AG04450 (cell line): ENCODE measurements at regions not wholly inside any gene's neighbourhood (a gene's known extent, or its start where the extent isn't known, plus 50 kb on each side); places are given as distances from the start of the nearest gene placed in this dataset.

Experiments
- CTCF ChIA-PET: fragments of 300-600, 350-600 bp; formaldehyde crosslinking; extraction: SDS; loops from one replicate; lab custom pipeline; 2022; ENCODE audit warnings: antibody characterized with exemption, inconsistent platforms; lab: Charles Lee
- POLR2A ChIA-PET: fragments of 350-600 bp; formaldehyde crosslinking; extraction: SDS; loops from one replicate; lab custom pipeline; 2021; ENCODE audit warnings: antibody characterized with exemption, inconsistent platforms; lab: Yijun Ruan, JAX
- DNase-seq: peaks from one replicate; pipeline ENCODE4 v3.0.0-alpha.2; 2011; ENCODE audit warnings: low read depth, low spot score
- H3K27ac ChIP-seq: one replicate; pipeline ENCODE4 v1.5.1; 2012; ENCODE audit warnings: low read depth, low read length, control low read depth
- H3K27me3 ChIP-seq: one replicate; pipeline ENCODE4 v1.6.0; 2012; ENCODE audit warnings: low read length; ENCODE audit not compliant: control insufficient read depth, insufficient read depth
- H3K4me3 ChIP-seq: 2 replicates; pipeline ENCODE4 v1.5.1; 2011; ENCODE audit warnings: mild to moderate bottlenecking, low read depth, low read length, control low read depth
- H3K9me3 ChIP-seq: 2 replicates; pipeline ENCODE4 v1.5.1; 2012; ENCODE audit warnings: low read length; ENCODE audit not compliant: control insufficient read depth, insufficient read depth
- TF ChIP-seq, protein P1 (sequence below): IDR thresholded peaks from 2 replicates; pipeline ENCODE4 v1.5.1; 2011; ENCODE audit warnings: low read depth, low read length, control low read depth, inconsistent platforms

DNA sequence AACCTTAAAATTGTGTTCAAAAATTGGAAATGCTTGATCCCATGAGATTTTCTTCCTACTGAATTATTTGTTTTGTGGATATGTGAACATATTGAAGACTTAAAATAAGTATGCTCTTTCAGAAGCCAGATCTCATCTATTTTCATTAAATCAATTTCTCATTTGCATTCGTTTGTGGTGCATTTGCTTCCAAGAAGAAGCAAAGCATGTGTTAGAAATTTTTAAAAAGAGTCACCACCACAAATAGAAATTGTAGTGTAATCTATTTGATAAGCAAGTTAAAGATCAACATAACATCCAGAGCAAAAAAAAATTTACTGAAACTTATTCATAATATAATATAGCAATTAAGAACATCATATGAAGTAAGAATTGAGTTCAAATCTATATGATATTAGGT is 300.9 kb upstream of the SYT4 start:
- no peak overlapping the region for H3K4me3 ChIP-seq
- POLR2A ChIA-PET = no interaction called here
- H3K27ac ChIP-seq = no peak overlapping the region
- DNase-seq = no peak
- TF ChIP-seq, protein P1, sequence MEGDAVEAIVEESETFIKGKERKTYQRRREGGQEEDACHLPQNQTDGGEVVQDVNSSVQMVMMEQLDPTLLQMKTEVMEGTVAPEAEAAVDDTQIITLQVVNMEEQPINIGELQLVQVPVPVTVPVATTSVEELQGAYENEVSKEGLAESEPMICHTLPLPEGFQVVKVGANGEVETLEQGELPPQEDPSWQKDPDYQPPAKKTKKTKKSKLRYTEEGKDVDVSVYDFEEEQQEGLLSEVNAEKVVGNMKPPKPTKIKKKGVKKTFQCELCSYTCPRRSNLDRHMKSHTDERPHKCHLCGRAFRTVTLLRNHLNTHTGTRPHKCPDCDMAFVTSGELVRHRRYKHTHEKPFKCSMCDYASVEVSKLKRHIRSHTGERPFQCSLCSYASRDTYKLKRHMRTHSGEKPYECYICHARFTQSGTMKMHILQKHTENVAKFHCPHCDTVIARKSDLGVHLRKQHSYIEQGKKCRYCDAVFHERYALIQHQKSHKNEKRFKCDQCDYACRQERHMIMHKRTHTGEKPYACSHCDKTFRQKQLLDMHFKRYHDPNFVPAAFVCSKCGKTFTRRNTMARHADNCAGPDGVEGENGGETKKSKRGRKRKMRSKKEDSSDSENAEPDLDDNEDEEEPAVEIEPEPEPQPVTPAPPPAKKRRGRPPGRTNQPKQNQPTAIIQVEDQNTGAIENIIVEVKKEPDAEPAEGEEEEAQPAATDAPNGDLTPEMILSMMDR = no peak
- H3K27me3 ChIP-seq = no peaks in the 10 kb centered on the region
- CTCF ChIA-PET = interaction anchor here (1.5 kb wide), 1 partner anchor 43 kb away, joined by 3 read pairs; no protein-coding TSS in a partner anchor
- H3K9me3 ChIP-seq = no peaks in the 10 kb centered on the region

DNA sequence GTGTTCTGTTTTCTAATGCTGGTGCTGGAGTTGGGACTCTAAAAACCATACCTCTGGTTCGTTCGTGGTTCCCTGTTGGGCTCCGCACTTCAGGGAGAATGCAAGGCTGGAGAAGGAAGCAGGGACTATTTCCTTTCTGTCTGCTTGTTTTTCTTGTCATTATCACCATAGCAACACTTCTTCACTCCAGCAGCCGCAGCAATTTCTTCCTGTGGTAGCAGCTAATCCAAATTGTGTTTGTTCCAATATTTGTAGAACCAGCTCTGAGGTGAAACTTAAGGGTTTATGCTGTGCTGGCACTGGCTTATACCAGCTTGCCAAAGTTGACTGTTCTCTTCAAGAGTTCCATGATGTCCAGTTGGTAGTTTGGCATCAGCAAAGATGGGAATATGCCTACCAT is 301.4 kb upstream of the SYT4 start:
- TF ChIP-seq, protein P1 = no peak
- ChIA-PET CTCF (interaction anchor here (1.5 kb wide), 1 partner anchor 43 kb away, joined by 3 read pairs; no protein-coding TSS in a partner anchor), POLR2A (no interaction called here)
- Histone ChIP-seq H3K27ac (no peak overlapping the region), H3K9me3 (no peaks in the 10 kb centered on the region), H3K4me3 (no peak overlapping the region), H3K27me3 (no peaks in the 10 kb centered on the region)
- DNase-seq = no peak

DNA sequence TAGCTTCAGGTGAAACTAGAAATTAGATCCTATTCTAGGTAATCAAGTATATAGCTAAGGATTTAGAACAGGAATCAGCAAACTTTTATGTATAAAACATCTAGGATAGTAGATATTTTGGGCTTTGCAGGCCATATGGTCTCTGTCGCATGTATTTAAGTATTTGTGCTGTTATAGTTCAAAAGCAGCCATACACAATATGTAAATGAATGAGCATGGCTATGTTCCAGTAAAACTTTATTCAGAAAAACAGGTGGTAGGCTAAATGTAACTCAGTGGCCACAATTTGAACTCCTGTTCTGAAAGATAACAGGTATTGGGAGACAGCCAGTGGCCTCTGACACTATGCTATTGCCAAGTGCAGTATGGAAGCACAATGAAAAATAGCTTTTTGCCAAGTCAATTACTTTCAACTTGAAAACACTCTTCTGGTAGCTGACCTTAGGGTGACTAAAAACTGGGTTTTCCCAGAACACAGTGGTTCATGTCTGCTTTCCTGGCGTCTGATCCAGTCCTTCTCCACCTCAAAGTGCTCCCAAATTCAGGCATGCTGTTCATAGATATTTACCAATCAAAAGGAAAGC is 304.7 kb upstream of the SYT4 start:
- CTCF ChIA-PET = interaction anchor here (1.1 to 2.6 kb wide), 2 partner anchors 11 to 1468 kb away, joined by 7 to 14 read pairs; no protein-coding TSS in a partner anchor
- H3K9me3 ChIP-seq = no peaks in the 10 kb centered on the region
- TF ChIP-seq, protein P1 = no peak
- no peaks in the 10 kb centered on the region for H3K27me3 ChIP-seq
- no peak overlapping the region for H3K27ac ChIP-seq
- no peak overlapping the region for H3K4me3 ChIP-seq
- POLR2A ChIA-PET = no interaction called here
- no peak for DNase-seq

DNA sequence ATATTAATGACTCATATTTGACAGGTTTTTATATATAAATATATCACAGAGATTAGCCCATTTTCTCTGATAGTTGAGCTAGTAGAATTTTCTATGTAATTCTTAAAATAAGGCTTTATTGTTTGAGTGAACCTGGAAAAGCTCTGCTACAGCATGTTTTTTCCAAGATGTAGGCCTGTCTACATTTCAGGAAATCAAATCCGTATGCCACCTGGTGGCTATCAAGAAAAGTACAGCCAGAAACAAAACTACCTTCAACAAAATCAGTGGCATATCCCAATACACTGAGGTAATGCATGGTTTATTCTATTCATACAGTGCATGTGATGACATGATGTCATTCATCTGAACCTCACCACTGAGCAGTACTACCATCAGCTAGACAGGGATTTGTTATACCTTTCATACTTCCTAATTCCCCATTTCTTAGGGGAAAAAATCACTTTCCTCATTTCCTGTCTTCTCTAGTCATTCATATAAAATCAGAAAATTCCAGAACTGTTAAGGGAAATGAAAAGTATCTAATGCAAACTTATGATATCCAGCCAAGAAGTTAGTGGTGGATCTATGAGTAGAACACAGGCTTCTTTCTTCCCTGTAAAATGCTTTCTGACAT is 310.4 kb upstream of the SYT4 start:
- no peak overlapping the region for H3K27ac ChIP-seq
- no peak overlapping the region for H3K4me3 ChIP-seq
- CTCF ChIA-PET = interaction anchor here (0.6 to 8.0 kb wide), 14 partner anchors 8 to 1534 kb away, joined by 3 to 168 read pairs (median 4); no protein-coding TSS in a partner anchor
- DNase-seq = no peak
- H3K9me3 ChIP-seq = no peaks in the 10 kb centered on the region; the same call in 1 of the 2 replicates
- TF ChIP-seq, protein P1 = peak; percentile 75
- no peaks in the 10 kb centered on the region for H3K27me3 ChIP-seq
- POLR2A ChIA-PET = no interaction called here

DNA sequence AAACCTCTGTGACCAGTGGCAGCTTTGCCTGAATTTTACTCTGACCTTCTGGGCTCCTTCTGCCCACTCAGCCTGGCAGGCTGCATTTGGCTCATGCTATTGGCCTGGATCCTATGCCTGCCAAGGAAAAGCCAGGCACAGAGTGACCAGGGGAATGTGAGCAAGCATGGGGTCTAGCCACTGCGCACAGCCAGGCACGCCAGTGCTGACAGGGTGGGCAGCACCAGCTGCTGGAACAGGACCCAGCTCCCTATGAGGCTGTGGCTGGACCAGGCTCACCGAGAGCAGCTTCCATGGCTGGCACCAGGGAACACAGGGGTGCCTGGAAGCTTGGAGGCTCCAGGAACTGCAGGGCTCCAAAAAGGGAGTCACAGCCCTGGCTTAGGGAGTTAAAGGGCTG is 311.5 kb upstream of the SYT4 start:
- H3K9me3 ChIP-seq = no peaks in the 10 kb centered on the region; the same call in 1 of the 2 replicates
- TF ChIP-seq, protein P1 = no peak
- ChIA-PET POLR2A (no interaction called here), CTCF (interaction anchor here (5.1 to 8.0 kb wide), 2 partner anchors 16 to 1475 kb away, joined by 41 to 168 read pairs; no protein-coding TSS in a partner anchor)
- no peak overlapping the region for H3K27ac ChIP-seq
- no peak overlapping the region for H3K4me3 ChIP-seq
- H3K27me3 ChIP-seq = no peaks in the 10 kb centered on the region
- no peak for DNase-seq
